ENCODE measurements at regions not wholly inside any gene's neighbourhood (a gene's known extent, or its start where the extent isn't known, plus 50 kb on each side); places are given as distances from the start of the nearest gene placed in this dataset.
"Not testable (repeated sequence)": the region's sequence is repeated elsewhere in the genome, so short reads cannot be mapped to it uniquely, and the experiment has no call there.

DNA sequence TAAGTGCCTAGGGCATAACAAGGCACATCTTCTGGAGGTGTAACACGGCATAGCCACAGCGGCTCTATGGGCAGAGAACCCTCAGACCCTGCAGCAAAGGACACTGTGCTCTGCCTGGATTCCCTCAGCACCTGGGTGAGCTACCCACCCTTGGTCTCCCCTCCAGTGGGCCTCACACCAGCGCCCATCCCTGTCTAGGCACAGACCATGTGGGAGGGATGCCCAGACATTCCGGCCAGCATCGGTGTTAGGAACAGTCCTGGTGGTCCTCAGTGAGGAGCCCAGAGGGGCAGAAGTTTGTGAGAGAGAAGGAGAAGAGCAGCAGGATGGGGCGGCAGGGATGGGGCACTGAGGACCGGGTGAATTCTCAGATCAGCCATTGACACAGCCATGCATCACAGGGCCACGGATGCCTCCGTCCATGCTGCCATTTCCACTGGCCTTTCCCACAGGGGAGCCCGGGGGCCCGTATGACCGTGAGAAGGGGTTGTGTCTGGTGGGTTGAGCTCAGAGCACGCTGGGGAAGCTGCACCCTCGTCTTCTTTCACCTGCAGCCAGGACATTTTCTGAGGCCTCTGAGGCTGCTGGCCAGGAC lies 282.7 kb upstream of the SFSWAP start:
- no peak overlapping the region for H3K9ac ChIP-seq
- no peak overlapping the region for H3K27ac ChIP-seq
- no peaks in the 10 kb centered on the region for H3K27me3 ChIP-seq (ENCODE audit: control insufficient read depth, insufficient read depth, low read length)
- H3K79me2 ChIP-seq: no peaks in the 10 kb centered on the region
- no peak overlapping the region for H2AFZ ChIP-seq
- H3K36me3 ChIP-seq (ENCODE audit: control insufficient read depth, insufficient read depth, low read length): no peaks in the 10 kb centered on the region
- H3K4me2 ChIP-seq (ENCODE audit: low read length): no peak overlapping the region
- no peaks in the 10 kb centered on the region for H3K4me1 ChIP-seq
- no peak overlapping the region for H3K4me3 ChIP-seq (ENCODE audit: low read depth, low read length)
- no peaks in the 10 kb centered on the region for H3K9me3 ChIP-seq (ENCODE audit: control insufficient read depth, low read length)
- TF ChIP-seq, protein P1, sequence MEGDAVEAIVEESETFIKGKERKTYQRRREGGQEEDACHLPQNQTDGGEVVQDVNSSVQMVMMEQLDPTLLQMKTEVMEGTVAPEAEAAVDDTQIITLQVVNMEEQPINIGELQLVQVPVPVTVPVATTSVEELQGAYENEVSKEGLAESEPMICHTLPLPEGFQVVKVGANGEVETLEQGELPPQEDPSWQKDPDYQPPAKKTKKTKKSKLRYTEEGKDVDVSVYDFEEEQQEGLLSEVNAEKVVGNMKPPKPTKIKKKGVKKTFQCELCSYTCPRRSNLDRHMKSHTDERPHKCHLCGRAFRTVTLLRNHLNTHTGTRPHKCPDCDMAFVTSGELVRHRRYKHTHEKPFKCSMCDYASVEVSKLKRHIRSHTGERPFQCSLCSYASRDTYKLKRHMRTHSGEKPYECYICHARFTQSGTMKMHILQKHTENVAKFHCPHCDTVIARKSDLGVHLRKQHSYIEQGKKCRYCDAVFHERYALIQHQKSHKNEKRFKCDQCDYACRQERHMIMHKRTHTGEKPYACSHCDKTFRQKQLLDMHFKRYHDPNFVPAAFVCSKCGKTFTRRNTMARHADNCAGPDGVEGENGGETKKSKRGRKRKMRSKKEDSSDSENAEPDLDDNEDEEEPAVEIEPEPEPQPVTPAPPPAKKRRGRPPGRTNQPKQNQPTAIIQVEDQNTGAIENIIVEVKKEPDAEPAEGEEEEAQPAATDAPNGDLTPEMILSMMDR (IDR thresholded peaks at IDR 0.05): no peak

DNA sequence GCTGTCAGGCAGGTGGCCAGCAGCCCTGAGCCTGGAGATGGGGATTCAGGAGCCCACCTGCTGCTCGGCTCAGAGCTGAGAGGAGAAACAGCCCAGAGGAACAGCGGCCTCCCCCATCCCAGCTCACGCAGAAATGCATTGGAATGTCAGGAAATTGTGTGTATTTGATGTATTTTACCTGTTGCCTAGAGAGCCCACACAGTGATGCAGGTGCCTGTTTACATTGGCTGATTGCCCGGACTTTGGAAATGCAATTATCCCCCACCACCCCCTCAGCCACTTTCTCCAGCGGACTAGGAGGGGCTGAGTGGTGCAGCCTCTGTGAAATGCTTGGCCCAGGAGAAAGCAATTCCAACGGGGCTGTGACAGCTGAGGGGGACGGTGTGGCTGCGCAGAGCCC lies 281.7 kb upstream of the SFSWAP start:
- H3K27me3 ChIP-seq (ENCODE audit: control insufficient read depth, insufficient read depth, low read length); H3K9me3 ChIP-seq (ENCODE audit: control insufficient read depth, low read length); H2AFZ ChIP-seq: not testable (repeated sequence)

DNA sequence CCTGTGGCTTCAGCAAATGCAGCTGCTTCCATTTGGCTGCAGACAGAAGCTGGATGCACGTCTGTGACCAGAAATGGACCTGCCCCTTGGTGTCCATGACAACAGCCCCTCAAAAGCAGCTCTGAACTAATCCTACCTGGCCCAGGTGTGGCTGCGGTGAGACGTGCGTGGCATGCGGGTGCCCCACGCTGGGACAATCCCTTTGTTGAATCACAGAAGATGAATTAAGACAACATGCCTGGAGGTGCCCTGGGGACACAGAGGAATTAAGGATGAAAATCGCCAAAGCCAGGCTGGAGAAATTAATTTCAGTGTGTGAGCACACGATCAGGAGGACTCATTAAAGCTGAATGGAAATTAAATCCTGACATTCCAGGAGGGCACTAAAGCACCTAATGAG lies 281.2 kb upstream of the SFSWAP start:
- H3K27ac ChIP-seq; H3K27me3 ChIP-seq (ENCODE audit: control insufficient read depth, insufficient read depth, low read length); H3K4me3 ChIP-seq (ENCODE audit: low read depth, low read length); H3K4me2 ChIP-seq (ENCODE audit: low read length); H3K9me3 ChIP-seq (ENCODE audit: control insufficient read depth, low read length); H3K36me3 ChIP-seq (ENCODE audit: control insufficient read depth, insufficient read depth, low read length); H3K9ac ChIP-seq; H3K79me2 ChIP-seq; H2AFZ ChIP-seq; H3K4me1 ChIP-seq: not testable (repeated sequence)

More for the DNA sequence above, 281.7 kb upstream of the SFSWAP start:
- H3K4me1 ChIP-seq; H3K27ac ChIP-seq; H3K4me2 ChIP-seq (ENCODE audit: low read length); H3K79me2 ChIP-seq; H3K36me3 ChIP-seq (ENCODE audit: control insufficient read depth, insufficient read depth, low read length); H3K4me3 ChIP-seq (ENCODE audit: low read depth, low read length); H3K9ac ChIP-seq: not testable (repeated sequence)

DNA sequence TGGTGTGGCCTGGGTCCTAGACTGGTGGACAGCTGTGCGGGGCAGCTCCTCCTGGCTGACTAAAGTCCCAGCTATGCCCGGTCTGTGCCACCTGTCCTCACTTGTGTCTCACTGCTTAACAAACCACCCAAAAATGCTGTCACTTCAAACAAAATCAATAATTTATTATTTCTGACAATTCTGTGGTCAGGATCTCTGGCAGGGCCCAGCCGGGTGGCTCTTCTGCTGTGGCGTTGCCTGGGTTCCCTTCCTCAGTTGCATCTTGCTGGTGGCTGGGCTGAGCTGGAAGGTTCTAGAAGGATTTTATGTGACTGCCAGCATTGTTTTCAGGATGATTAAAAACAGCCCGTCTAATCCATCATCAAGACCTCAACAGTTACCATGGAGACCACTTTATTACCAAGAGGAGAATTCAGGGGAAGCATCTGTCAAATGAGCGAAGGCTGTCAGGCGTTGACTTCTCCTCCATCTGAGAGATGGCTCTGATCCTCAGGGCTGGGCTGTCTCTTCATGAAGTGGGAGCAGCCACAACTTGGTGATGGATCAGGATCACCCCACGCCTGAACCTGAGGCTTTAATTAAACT lies 280.6 kb upstream of the SFSWAP start:
- Histone ChIP-seq H3K27me3 (ENCODE audit: control insufficient read depth, insufficient read depth, low read length) (no peaks in the 10 kb centered on the region), H3K9ac (no peak overlapping the region), H3K4me2 (ENCODE audit: low read length) (no peak overlapping the region), H3K4me3 (ENCODE audit: low read depth, low read length) (no peak overlapping the region), H3K36me3 (ENCODE audit: control insufficient read depth, insufficient read depth, low read length) (no peaks in the 10 kb centered on the region), H3K4me1 (no peaks in the 10 kb centered on the region), H3K79me2 (no peaks in the 10 kb centered on the region), H2AFZ (no peak overlapping the region), H3K27ac (no peak overlapping the region), H3K9me3 (ENCODE audit: control insufficient read depth, low read length) (no peaks in the 10 kb centered on the region)
- TF ChIP-seq, protein P1 (IDR thresholded peaks at IDR 0.05): no peak

DNA sequence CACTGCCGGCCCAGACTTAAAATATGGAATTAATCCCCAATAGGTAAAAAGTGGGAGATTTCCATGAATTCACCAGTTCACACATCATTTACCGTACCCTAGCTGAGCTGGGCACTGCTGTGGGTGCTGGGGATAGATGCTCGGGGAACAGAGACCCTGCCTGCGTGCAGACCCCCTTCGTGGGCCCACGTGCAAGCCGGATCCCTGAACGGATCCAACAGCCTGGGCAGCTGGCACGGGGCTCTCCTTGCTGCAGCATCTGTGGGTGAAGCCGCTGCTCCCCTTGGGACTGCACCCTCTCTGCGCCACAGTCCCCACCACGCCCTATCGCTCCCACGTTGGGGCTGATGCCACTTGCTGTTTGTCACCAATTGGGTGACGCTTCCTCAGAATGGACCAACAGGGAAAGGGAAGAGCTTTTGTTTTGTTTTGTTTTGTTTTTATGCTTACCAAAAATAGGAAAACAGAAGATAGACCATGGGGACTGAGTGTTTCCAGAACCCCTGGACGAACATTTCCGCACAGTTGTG lies 279.7 kb upstream of the SFSWAP start:
- not testable (repeated sequence) for H3K79me2 ChIP-seq; H2AFZ ChIP-seq; H3K9me3 ChIP-seq (ENCODE audit: control insufficient read depth, low read length); H3K36me3 ChIP-seq (ENCODE audit: control insufficient read depth, insufficient read depth, low read length); H3K4me2 ChIP-seq (ENCODE audit: low read length); H3K27me3 ChIP-seq (ENCODE audit: control insufficient read depth, insufficient read depth, low read length); H3K27ac ChIP-seq; H3K9ac ChIP-seq; H3K4me3 ChIP-seq (ENCODE audit: low read depth, low read length); H3K4me1 ChIP-seq

DNA sequence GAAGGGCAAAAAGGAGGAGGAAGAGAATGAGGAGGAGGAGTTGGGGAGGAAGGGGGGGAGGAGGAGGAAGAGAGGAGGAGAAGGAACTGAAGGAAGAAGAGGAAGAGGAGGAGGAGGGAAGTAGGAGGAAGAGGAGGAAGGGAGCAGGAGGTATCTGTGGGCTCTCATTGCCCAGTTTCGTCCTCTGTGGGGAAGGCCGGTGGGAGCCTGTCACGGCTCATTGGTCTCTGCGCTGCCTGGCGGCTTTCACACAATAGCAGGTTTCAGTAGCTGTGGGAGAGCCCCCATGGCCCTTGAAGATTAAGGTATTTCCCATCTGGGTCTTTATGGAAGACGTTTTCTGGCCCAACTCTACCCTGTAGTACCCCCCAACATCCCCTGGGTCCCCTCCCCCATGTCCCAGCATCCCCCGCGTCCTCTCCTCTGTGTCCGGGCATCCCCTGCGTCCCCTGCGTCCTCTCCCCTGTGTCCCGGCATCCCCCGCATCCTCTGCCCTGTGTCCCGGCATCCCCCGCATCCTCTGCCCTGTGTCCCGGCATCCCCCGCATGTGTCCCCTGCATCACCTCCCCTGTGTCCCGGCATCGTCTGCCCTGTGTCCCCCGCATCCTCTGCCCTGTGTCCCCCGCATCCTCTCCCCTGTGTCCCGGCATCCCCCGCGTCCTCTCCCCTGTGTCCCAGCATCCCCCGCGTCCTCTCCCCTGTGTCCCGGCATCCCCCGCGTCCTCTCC lies 278.2 kb upstream of the SFSWAP start:
- Histone ChIP-seq H3K4me3 (ENCODE audit: low read depth, low read length) (no peak overlapping the region), H3K27me3 (ENCODE audit: control insufficient read depth, insufficient read depth, low read length) (no peaks in the 10 kb centered on the region), H2AFZ (no peak overlapping the region), H3K4me2 (ENCODE audit: low read length) (no peak overlapping the region), H3K9me3 (ENCODE audit: control insufficient read depth, low read length) (no peaks in the 10 kb centered on the region), H3K36me3 (ENCODE audit: control insufficient read depth, insufficient read depth, low read length) (no peaks in the 10 kb centered on the region), H3K9ac (no peak overlapping the region), H3K27ac (no peak overlapping the region), H3K79me2 (no peaks in the 10 kb centered on the region), H3K4me1 (no peaks in the 10 kb centered on the region)
- TF ChIP-seq, protein P1 (IDR thresholded peaks at IDR 0.05): no peak

Data from parathyroid adenoma (tissue), 2 donors.